GM12878 (cell line): ENCODE measurements at regions not wholly inside any gene's neighbourhood (a gene's known extent, or its start where the extent isn't known, plus 50 kb on each side); places are given as distances from the start of the nearest gene placed in this dataset.

Experiments
- ATAC-seq: fragments of 200-7000 bp; cut with Tn5 transposase; 3 replicates; pipeline ENCODE4 v1.9.1; 2020; ENCODE audit warnings: mild to moderate bottlenecking, moderate library complexity
- BruUV-seq: library from RNA; stranded (reverse); fragments of 400-500 nt; replicated peaks from 2 replicates; lab custom pipeline; 2021; lab: Mats Ljungman, UMichigan
- CTCF ChIA-PET: fragments of 300-600 bp; sonication (Branson Sonifier 250); formaldehyde crosslinking; extraction: SDS; loops from one replicate; lab custom pipeline; 2021; ENCODE audit warnings: inconsistent platforms; lab: Yijun Ruan, JAX
- POLR2A ChIA-PET: fragments of 350-600 bp; formaldehyde crosslinking; extraction: SDS; loops from one replicate; lab custom pipeline; 2021; ENCODE audit warnings: inconsistent platforms; lab: Charles Lee
- RAD21 ChIA-PET: fragments of 300-600 bp; sonication (Branson Sonifier 250); formaldehyde crosslinking; loops from one replicate; lab custom pipeline; 2023; ENCODE audit warnings: antibody characterized with exemption; ENCODE audit not compliant: unreplicated experiment; lab: Charles Lee
- SMC1A ChIA-PET: fragments of 300-600 bp; sonication (Branson Sonifier 250); formaldehyde crosslinking; loops from one replicate; lab custom pipeline; 2023; ENCODE audit not compliant: unreplicated experiment, uncharacterized antibody; lab: Charles Lee
- DNase-seq: peaks from one replicate; pipeline ENCODE4 v3.0.0-alpha.2; 2011; ENCODE audit warnings: low read depth, low spot score
- FAIRE-seq: peaks from 3 replicates; lab custom pipeline; 2011; peaks lifted over from hg19 to GRCh38; lab: Jason Lieb, UNC
- H2AFZ ChIP-seq: 2 replicates; pipeline ENCODE4 v1.6.0; 2011; ENCODE audit warnings: low read depth, low read length, control low read depth; ENCODE audit not compliant: control insufficient read depth
- H3K27ac ChIP-seq: 2 replicates; pipeline ENCODE4 v1.5.1; 2011; ENCODE audit warnings: control low read depth; ENCODE audit not compliant: control insufficient read depth, insufficient read depth
- H3K27me3 ChIP-seq, 2 experiments: replicated peaks in 1 of 2; 2 replicates each; pipeline versions ENCODE4 v1.6.0 to v1.6.1; 2011; ENCODE audit warnings: low read length in 1 of 2; ENCODE audit not compliant: control insufficient read depth in 2 of 2, insufficient read depth in 2 of 2
- H3K36me3 ChIP-seq, 2 experiments: 2 replicates each; pipeline ENCODE4 v1.5.1; 2011; ENCODE audit warnings: low read length in 1 of 2; ENCODE audit not compliant: control insufficient read depth in 2 of 2, insufficient read depth in 2 of 2
- H3K4me1 ChIP-seq: 2 replicates; pipeline ENCODE4 v1.6.1; 2011; ENCODE audit warnings: mild to moderate bottlenecking, low read length, moderate library complexity, mixed read lengths; ENCODE audit not compliant: control insufficient read depth, insufficient read depth
- H3K4me2 ChIP-seq: 2 replicates; pipeline ENCODE4 v1.6.0; 2011; ENCODE audit warnings: control low read depth; ENCODE audit not compliant: control insufficient read depth, insufficient read depth
- H3K4me3 ChIP-seq: fragments of 200-600 bp; sonication (generic); 2 replicates; pipeline ENCODE4 v1.5.1; 2016
- H3K79me2 ChIP-seq: 2 replicates; pipeline ENCODE4 v1.6.0; 2011; ENCODE audit warnings: low read length; ENCODE audit not compliant: control insufficient read depth, insufficient read depth
- H3K9ac ChIP-seq: 2 replicates; pipeline ENCODE4 v1.8.0; 2011; ENCODE audit warnings: low read length, control low read depth, mixed read lengths; ENCODE audit not compliant: control insufficient read depth, insufficient read depth
- H3K9me3 ChIP-seq: replicated peaks from 3 replicates; pipeline ENCODE4 v1.5.1; 2011; ENCODE audit warnings: mild to moderate bottlenecking, low read length; ENCODE audit not compliant: control insufficient read depth, insufficient read depth
- H4K20me1 ChIP-seq: 2 replicates; pipeline ENCODE4 v1.6.0; 2011; ENCODE audit not compliant: control insufficient read depth, insufficient read depth
- EP300 ChIP-seq, 2 experiments: fragments of 150-350 bp in 1 of 2; IDR thresholded peaks; 2 replicates each; pipeline ENCODE4 v1.6.1; 2011 to 2012; ENCODE audit warnings: low read depth in 2 of 2, low read length in 2 of 2, borderline replicate concordance in 1 of 2, improper control_type of control experiment in 1 of 2, inconsistent platforms in 1 of 2; ENCODE audit not compliant: control insufficient read depth in 1 of 2
- MEF2B ChIP-seq: fragments of 450-650 bp; IDR thresholded peaks from 2 replicates; pipeline ENCODE4 v1.6.1; 2018; ENCODE audit warnings: mild to moderate bottlenecking, moderate library complexity; ENCODE audit not compliant: partially characterized antibody, poor library complexity, severe bottlenecking
- NKRF ChIP-seq: fragments of 450-650 bp; conservative IDR thresholded peaks from 2 replicates; pipeline ENCODE4 v1.6.1; 2017; ENCODE audit warnings: mild to moderate bottlenecking, moderate library complexity
- SMAD1 ChIP-seq: fragments of 450-650 bp; IDR thresholded peaks from 2 replicates; pipeline ENCODE4 v1.6.1; 2018; ENCODE audit warnings: mild to moderate bottlenecking, low read depth; ENCODE audit not compliant: partially characterized antibody
- SMAD5 ChIP-seq: IDR thresholded peaks from 2 replicates; pipeline ENCODE4 v1.6.1; 2016; ENCODE audit warnings: antibody characterized with exemption, low read depth
- SP1 ChIP-seq: IDR thresholded peaks from one replicate; pipeline ENCODE4 v1.6.1; 2011; ENCODE audit warnings: low read depth, low read length
- SREBF2 ChIP-seq: IDR thresholded peaks from 2 replicates; pipeline ENCODE4 v1.6.1; 2012; ENCODE audit warnings: mild to moderate bottlenecking, low read length
- SRF ChIP-seq, 2 experiments: IDR thresholded peaks; 2 replicates each; pipeline ENCODE4 v1.6.1; 2011; ENCODE audit warnings: low read depth in 2 of 2, low read length in 2 of 2, mild to moderate bottlenecking in 1 of 2, moderate library complexity in 1 of 2
- TBL1XR1 ChIP-seq: IDR thresholded peaks from 2 replicates; pipeline ENCODE4 v1.6.1; 2012; ENCODE audit warnings: low read depth, low read length, improper control_type of control experiment
- ZNF24 ChIP-seq: fragments of 450-650 bp; IDR thresholded peaks from 2 replicates; pipeline ENCODE4 v1.6.1; 2017; ENCODE audit warnings: antibody characterized with exemption, mild to moderate bottlenecking
- ZSCAN29 ChIP-seq: fragments of 450-650 bp; IDR thresholded peaks from 2 replicates; pipeline ENCODE4 v1.6.1; 2017; ENCODE audit warnings: mild to moderate bottlenecking, moderate library complexity
- WGBS: methylation state at CpG from one replicate; pipeline ENCODE4 v1.1.6; 2016; ENCODE audit warnings: low lambda C conversion rate; ENCODE audit not compliant: insufficient replicate concordance, insufficient coverage; ENCODE audit errors: missing lambda C conversion rate; 5-methylcytosine and 5-hydroxymethylcytosine counted together
- in situ Hi-C: fragments of 300-500 bp; cut with MboI; formaldehyde crosslinking; loops from 9 replicates; pipeline ENCODE4 v1.14.3; 2018; ENCODE audit warnings: mixed read lengths
- intact Hi-C: fragments of 100-400 bp; cut with micrococcal nuclease; formaldehyde crosslinking; loops from one replicate; pipeline ENCODE4 v1.14.2; 2022; ENCODE audit not compliant: unreplicated experiment
- TF ChIP-seq, protein P1 (sequence below): fragments of 450-650 bp; IDR thresholded peaks from 2 replicates; pipeline ENCODE4 v1.6.1; 2017; ENCODE audit warnings: mild to moderate bottlenecking, low read depth, inconsistent platforms; ENCODE audit not compliant: poor library complexity, severe bottlenecking
- TF ChIP-seq, protein P2 (sequence below): IDR thresholded peaks from 2 replicates; pipeline ENCODE4 v1.6.1; 2012; ENCODE audit warnings: mild to moderate bottlenecking, low read depth, low read length

GRCh38 chr4:170227928-170228327 lies 138.2 kb upstream of the AADAT start (continued):
- TF ChIP-seq, protein P1, sequence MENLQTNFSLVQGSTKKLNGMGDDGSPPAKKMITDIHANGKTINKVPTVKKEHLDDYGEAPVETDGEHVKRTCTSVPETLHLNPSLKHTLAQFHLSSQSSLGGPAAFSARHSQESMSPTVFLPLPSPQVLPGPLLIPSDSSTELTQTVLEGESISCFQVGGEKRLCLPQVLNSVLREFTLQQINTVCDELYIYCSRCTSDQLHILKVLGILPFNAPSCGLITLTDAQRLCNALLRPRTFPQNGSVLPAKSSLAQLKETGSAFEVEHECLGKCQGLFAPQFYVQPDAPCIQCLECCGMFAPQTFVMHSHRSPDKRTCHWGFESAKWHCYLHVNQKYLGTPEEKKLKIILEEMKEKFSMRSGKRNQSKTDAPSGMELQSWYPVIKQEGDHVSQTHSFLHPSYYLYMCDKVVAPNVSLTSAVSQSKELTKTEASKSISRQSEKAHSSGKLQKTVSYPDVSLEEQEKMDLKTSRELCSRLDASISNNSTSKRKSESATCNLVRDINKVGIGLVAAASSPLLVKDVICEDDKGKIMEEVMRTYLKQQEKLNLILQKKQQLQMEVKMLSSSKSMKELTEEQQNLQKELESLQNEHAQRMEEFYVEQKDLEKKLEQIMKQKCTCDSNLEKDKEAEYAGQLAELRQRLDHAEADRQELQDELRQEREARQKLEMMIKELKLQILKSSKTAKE: no peak
- no peak for TF ChIP-seq ZSCAN29
- no peak for TF ChIP-seq SRF (IDR thresholded peaks at IDR 0.05; ENCODE audit: low read depth in 2 of 2, low read length in 2 of 2)
- TF ChIP-seq SMAD1: no peak
- TF ChIP-seq SREBF2: no peak
- TF ChIP-seq NKRF: no peak

DNA sequence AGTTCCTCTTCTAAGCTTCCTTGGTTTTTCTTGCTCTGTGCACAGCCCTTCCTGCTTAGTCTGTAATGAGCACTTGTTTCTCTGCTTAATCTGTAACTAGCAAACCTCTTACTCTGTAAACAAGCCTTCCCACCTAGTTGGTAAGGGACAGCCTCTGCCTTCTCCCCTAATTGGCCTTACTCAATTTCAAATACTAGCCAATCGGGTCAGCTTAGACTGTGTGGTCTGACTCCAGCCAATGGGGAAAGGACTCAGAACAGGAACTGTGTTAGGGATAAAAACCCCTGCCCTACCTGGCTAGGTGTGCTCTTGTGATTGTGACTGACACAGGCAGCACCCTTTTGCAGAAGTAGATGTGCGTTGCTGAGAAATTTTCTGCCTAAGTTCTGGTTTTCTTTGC lies 136.5 kb upstream of the AADAT start:
- intact Hi-C loops (no loop called here), in situ Hi-C loops (no loop called here)
- Histone ChIP-seq H3K27me3 (no peaks in the 10 kb centered on the region), H3K79me2 (no peaks in the 10 kb centered on the region), H3K27ac (no peak overlapping the region), H3K9ac (no peak overlapping the region), H3K36me3 (no peaks in the 10 kb centered on the region), H3K4me2 (no peak overlapping the region), H3K9me3 (no peaks in the 10 kb centered on the region), H3K4me1 (no peaks in the 10 kb centered on the region), H4K20me1 (no peaks in the 10 kb centered on the region), H2AFZ (no peak overlapping the region), H3K4me3 (no peak overlapping the region)
- DNase-seq (no peak), ATAC-seq (peak; percentile 37), FAIRE-seq (no peak)
- BruUV-seq: no TSS peak
- no peak for TF ChIP-seq MEF2B
- TF ChIP-seq ZNF24: no peak
- no peak for TF ChIP-seq SP1
- no peak for TF ChIP-seq EP300 (IDR thresholded peaks at IDR 0.05; ENCODE audit: borderline replicate concordance in 1 of 2, control insufficient read depth in 1 of 2, low read depth in 2 of 2, low read length in 2 of 2)
- TF ChIP-seq TBL1XR1: no peak
- TF ChIP-seq, protein P2, sequence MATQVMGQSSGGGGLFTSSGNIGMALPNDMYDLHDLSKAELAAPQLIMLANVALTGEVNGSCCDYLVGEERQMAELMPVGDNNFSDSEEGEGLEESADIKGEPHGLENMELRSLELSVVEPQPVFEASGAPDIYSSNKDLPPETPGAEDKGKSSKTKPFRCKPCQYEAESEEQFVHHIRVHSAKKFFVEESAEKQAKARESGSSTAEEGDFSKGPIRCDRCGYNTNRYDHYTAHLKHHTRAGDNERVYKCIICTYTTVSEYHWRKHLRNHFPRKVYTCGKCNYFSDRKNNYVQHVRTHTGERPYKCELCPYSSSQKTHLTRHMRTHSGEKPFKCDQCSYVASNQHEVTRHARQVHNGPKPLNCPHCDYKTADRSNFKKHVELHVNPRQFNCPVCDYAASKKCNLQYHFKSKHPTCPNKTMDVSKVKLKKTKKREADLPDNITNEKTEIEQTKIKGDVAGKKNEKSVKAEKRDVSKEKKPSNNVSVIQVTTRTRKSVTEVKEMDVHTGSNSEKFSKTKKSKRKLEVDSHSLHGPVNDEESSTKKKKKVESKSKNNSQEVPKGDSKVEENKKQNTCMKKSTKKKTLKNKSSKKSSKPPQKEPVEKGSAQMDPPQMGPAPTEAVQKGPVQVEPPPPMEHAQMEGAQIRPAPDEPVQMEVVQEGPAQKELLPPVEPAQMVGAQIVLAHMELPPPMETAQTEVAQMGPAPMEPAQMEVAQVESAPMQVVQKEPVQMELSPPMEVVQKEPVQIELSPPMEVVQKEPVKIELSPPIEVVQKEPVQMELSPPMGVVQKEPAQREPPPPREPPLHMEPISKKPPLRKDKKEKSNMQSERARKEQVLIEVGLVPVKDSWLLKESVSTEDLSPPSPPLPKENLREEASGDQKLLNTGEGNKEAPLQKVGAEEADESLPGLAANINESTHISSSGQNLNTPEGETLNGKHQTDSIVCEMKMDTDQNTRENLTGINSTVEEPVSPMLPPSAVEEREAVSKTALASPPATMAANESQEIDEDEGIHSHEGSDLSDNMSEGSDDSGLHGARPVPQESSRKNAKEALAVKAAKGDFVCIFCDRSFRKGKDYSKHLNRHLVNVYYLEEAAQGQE: no peak
- no peak for TF ChIP-seq SMAD5
- POLR2A ChIA-PET: no interaction called here
- SMC1A ChIA-PET: interaction anchor here (2.3 kb wide), 1 partner anchor 34 kb away, joined by 6 read pairs; no protein-coding TSS in a partner anchor
- RAD21 ChIA-PET: no interaction called here
- 0% methylated on average over 2 of the region's 2 CpGs for WGBS
- CTCF ChIA-PET: interaction anchor here (1.4 kb wide), 1 partner anchor 24 kb away, joined by 3 read pairs; no protein-coding TSS in a partner anchor
